ENCODE measurements at regions not wholly inside any gene's neighbourhood (a gene's known extent, or its start where the extent isn't known, plus 50 kb on each side); places are given as distances from the start of the nearest gene placed in this dataset.

- Histone ChIP-seq H3K4me3 (ENCODE audit: low read depth, low read length) (no peak overlapping the region), H3K36me3 (ENCODE audit: control insufficient read depth, insufficient read depth, low read length) (no peaks in the 10 kb centered on the region), H3K27me3 (ENCODE audit: control insufficient read depth, insufficient read depth, low read length) (no peaks in the 10 kb centered on the region), H3K4me1 (ENCODE audit: control insufficient read depth, insufficient read depth, low read length) (no peaks in the 10 kb centered on the region), H3K9me3 (ENCODE audit: control insufficient read depth, insufficient read depth, low read length) (no peaks in the 10 kb centered on the region), H3K9ac (ENCODE audit: low read depth, low read length) (no peak overlapping the region)
Measured at GRCh38 chr14:101399737-101400517, 161.4 kb upstream of the DIO3 start.

GRCh38 chr14:101400830-101401229 lies 160.5 kb upstream of the DIO3 start:
- Histone ChIP-seq H3K27me3 (ENCODE audit: control insufficient read depth, insufficient read depth, low read length) (no peaks in the 10 kb centered on the region), H3K4me3 (ENCODE audit: low read depth, low read length) (no peak overlapping the region), H3K9ac (ENCODE audit: low read depth, low read length) (no peak overlapping the region), H3K9me3 (ENCODE audit: control insufficient read depth, insufficient read depth, low read length) (no peaks in the 10 kb centered on the region), H3K4me1 (ENCODE audit: control insufficient read depth, insufficient read depth, low read length) (no peaks in the 10 kb centered on the region), H3K36me3 (ENCODE audit: control insufficient read depth, insufficient read depth, low read length) (no peaks in the 10 kb centered on the region)

GRCh38 chr14:101402936-101403660 lies 158.2 kb upstream of the DIO3 start:
- Histone ChIP-seq H3K27me3 (ENCODE audit: control insufficient read depth, insufficient read depth, low read length) (no peaks in the 10 kb centered on the region), H3K36me3 (ENCODE audit: control insufficient read depth, insufficient read depth, low read length) (no peaks in the 10 kb centered on the region), H3K9ac (ENCODE audit: low read depth, low read length) (no peak overlapping the region), H3K4me3 (ENCODE audit: low read depth, low read length) (no peak overlapping the region), H3K9me3 (ENCODE audit: control insufficient read depth, insufficient read depth, low read length) (no peaks in the 10 kb centered on the region), H3K4me1 (ENCODE audit: control insufficient read depth, insufficient read depth, low read length) (no peaks in the 10 kb centered on the region)

GRCh38 chr14:101404426-101405170 lies 156.7 kb upstream of the DIO3 start:
- Histone ChIP-seq H3K4me3 (ENCODE audit: low read depth, low read length) (no peak overlapping the region), H3K36me3 (ENCODE audit: control insufficient read depth, insufficient read depth, low read length) (no peaks in the 10 kb centered on the region), H3K27me3 (ENCODE audit: control insufficient read depth, insufficient read depth, low read length) (no peaks in the 10 kb centered on the region), H3K4me1 (ENCODE audit: control insufficient read depth, insufficient read depth, low read length) (no peaks in the 10 kb centered on the region), H3K9ac (ENCODE audit: low read depth, low read length) (no peak overlapping the region), H3K9me3 (ENCODE audit: control insufficient read depth, insufficient read depth, low read length) (no peaks in the 10 kb centered on the region)

GRCh38 chr14:101405171-101405883 lies 156.0 kb upstream of the DIO3 start:
- H3K9ac ChIP-seq (ENCODE audit: low read depth, low read length), result no peak overlapping the region
- H3K4me1 ChIP-seq (ENCODE audit: control insufficient read depth, insufficient read depth, low read length), result no peaks in the 10 kb centered on the region
- H3K36me3 ChIP-seq (ENCODE audit: control insufficient read depth, insufficient read depth, low read length), result no peaks in the 10 kb centered on the region
- no peaks in the 10 kb centered on the region for H3K27me3 ChIP-seq (ENCODE audit: control insufficient read depth, insufficient read depth, low read length)
- H3K9me3 ChIP-seq (ENCODE audit: control insufficient read depth, insufficient read depth, low read length), result no peaks in the 10 kb centered on the region
- H3K4me3 ChIP-seq (ENCODE audit: low read depth, low read length), result no peak overlapping the region

- H3K9ac ChIP-seq (ENCODE audit: low read depth, low read length), result no peak overlapping the region
- H3K36me3 ChIP-seq (ENCODE audit: control insufficient read depth, insufficient read depth, low read length), result no peaks in the 10 kb centered on the region
- no peaks in the 10 kb centered on the region for H3K9me3 ChIP-seq (ENCODE audit: control insufficient read depth, insufficient read depth, low read length)
- H3K27me3 ChIP-seq (ENCODE audit: control insufficient read depth, insufficient read depth, low read length), result no peaks in the 10 kb centered on the region
- H3K4me3 ChIP-seq (ENCODE audit: low read depth, low read length), result no peak overlapping the region
- no peaks in the 10 kb centered on the region for H3K4me1 ChIP-seq (ENCODE audit: control insufficient read depth, insufficient read depth, low read length)
Measured at GRCh38 chr14:101406921-101407320, 154.4 kb upstream of the DIO3 start.

- Histone ChIP-seq H3K4me3 (ENCODE audit: low read depth, low read length) (no peak overlapping the region), H3K36me3 (ENCODE audit: control insufficient read depth, insufficient read depth, low read length) (no peaks in the 10 kb centered on the region), H3K4me1 (ENCODE audit: control insufficient read depth, insufficient read depth, low read length) (no peaks in the 10 kb centered on the region), H3K27me3 (ENCODE audit: control insufficient read depth, insufficient read depth, low read length) (no peaks in the 10 kb centered on the region), H3K9me3 (ENCODE audit: control insufficient read depth, insufficient read depth, low read length) (no peaks in the 10 kb centered on the region), H3K9ac (ENCODE audit: low read depth, low read length) (no peak overlapping the region)
Measured at GRCh38 chr14:101407328-101407727, 154.0 kb upstream of the DIO3 start.

GRCh38 chr14:101408077-101408831 lies 153.0 kb upstream of the DIO3 start:
- no peak overlapping the region for H3K9ac ChIP-seq (ENCODE audit: low read depth, low read length)
- no peaks in the 10 kb centered on the region for H3K27me3 ChIP-seq (ENCODE audit: control insufficient read depth, insufficient read depth, low read length)
- no peaks in the 10 kb centered on the region for H3K4me1 ChIP-seq (ENCODE audit: control insufficient read depth, insufficient read depth, low read length)
- H3K9me3 ChIP-seq (ENCODE audit: control insufficient read depth, insufficient read depth, low read length), result no peaks in the 10 kb centered on the region
- H3K36me3 ChIP-seq (ENCODE audit: control insufficient read depth, insufficient read depth, low read length), result no peaks in the 10 kb centered on the region
- no peak overlapping the region for H3K4me3 ChIP-seq (ENCODE audit: low read depth, low read length)

GRCh38 chr14:101409006-101409543 lies 152.2 kb upstream of the DIO3 start:
- Histone ChIP-seq H3K4me1 (ENCODE audit: control insufficient read depth, insufficient read depth, low read length) (no peaks in the 10 kb centered on the region), H3K27me3 (ENCODE audit: control insufficient read depth, insufficient read depth, low read length) (no peaks in the 10 kb centered on the region), H3K9me3 (ENCODE audit: control insufficient read depth, insufficient read depth, low read length) (no peaks in the 10 kb centered on the region), H3K9ac (ENCODE audit: low read depth, low read length) (no peak overlapping the region), H3K4me3 (ENCODE audit: low read depth, low read length) (no peak overlapping the region), H3K36me3 (ENCODE audit: control insufficient read depth, insufficient read depth, low read length) (no peaks in the 10 kb centered on the region)

- H3K4me3 ChIP-seq (ENCODE audit: low read depth, low read length), result no peak overlapping the region
- H3K36me3 ChIP-seq (ENCODE audit: control insufficient read depth, insufficient read depth, low read length), result no peaks in the 10 kb centered on the region
- no peak overlapping the region for H3K9ac ChIP-seq (ENCODE audit: low read depth, low read length)
- H3K27me3 ChIP-seq (ENCODE audit: control insufficient read depth, insufficient read depth, low read length), result no peaks in the 10 kb centered on the region
- H3K4me1 ChIP-seq (ENCODE audit: control insufficient read depth, insufficient read depth, low read length), result no peaks in the 10 kb centered on the region
- no peaks in the 10 kb centered on the region for H3K9me3 ChIP-seq (ENCODE audit: control insufficient read depth, insufficient read depth, low read length)
Measured at GRCh38 chr14:101410126-101410525, 151.2 kb upstream of the DIO3 start.

- no peaks in the 10 kb centered on the region for H3K4me1 ChIP-seq (ENCODE audit: control insufficient read depth, insufficient read depth, low read length)
- H3K36me3 ChIP-seq (ENCODE audit: control insufficient read depth, insufficient read depth, low read length), result no peaks in the 10 kb centered on the region
- H3K9me3 ChIP-seq (ENCODE audit: control insufficient read depth, insufficient read depth, low read length), result no peaks in the 10 kb centered on the region
Measured at GRCh38 chr14:101411151-101411550, 150.1 kb upstream of the DIO3 start.

More at GRCh38 chr14:101411151-101411550, 150.1 kb upstream of the DIO3 start:
- H3K4me3 ChIP-seq (ENCODE audit: low read depth, low read length), result no peak overlapping the region
- no peaks in the 10 kb centered on the region for H3K27me3 ChIP-seq (ENCODE audit: control insufficient read depth, insufficient read depth, low read length)
- H3K9ac ChIP-seq (ENCODE audit: low read depth, low read length), result no peak overlapping the region

All from iPS-15b (cell line).